IMR-90 (cell line): ENCODE measurements at regions not wholly inside any gene's neighbourhood (a gene's known extent, or its start where the extent isn't known, plus 50 kb on each side); places are given as distances from the start of the nearest gene placed in this dataset.
A peak's percentile ranks its signal among the peaks of the same experiment; 100 is the strongest.

ENCODE experiments used
- ATAC-seq: fragments of 200-7000 bp; cut with Tn5 transposase; 2 replicates; pipeline ENCODE4 v1.9.1; 2020; ENCODE audit warnings: low read depth, mild to moderate bottlenecking, moderate library complexity
- BruUV-seq: library from RNA; stranded (reverse); fragments of 400-500 nt; replicated peaks from 2 replicates; lab custom pipeline; 2021; lab: Mats Ljungman, UMichigan
- CTCF ChIA-PET: fragments of 300-600 bp; formaldehyde crosslinking; extraction: SDS; loops from one replicate; lab custom pipeline; 2021; ENCODE audit warnings: antibody characterized with exemption; lab: Yijun Ruan, JAX
- POLR2A ChIA-PET: fragments of 300-600 bp; sonication (Branson Sonifier 250); formaldehyde crosslinking; loops from one replicate; lab custom pipeline; 2022; ENCODE audit warnings: antibody characterized with exemption; ENCODE audit not compliant: unreplicated experiment; lab: Charles Lee
- DNase-seq: peaks from one replicate; pipeline ENCODE4 v3.0.0; 2013
- H2AFZ ChIP-seq: replicated peaks from 2 replicates; pipeline ENCODE3; 2013; ENCODE audit warnings: low read length, mild to moderate bottlenecking; ENCODE audit not compliant: poor library complexity
- H2AK5ac ChIP-seq: 2 replicates; pipeline ENCODE4 v1.6.1; 2013; ENCODE audit warnings: low read depth, low read length, inconsistent platforms
- H2AK9ac ChIP-seq: replicated peaks from 2 replicates; pipeline ENCODE3; 2013; ENCODE audit warnings: mild to moderate bottlenecking, low read depth, low read length, moderate library complexity; ENCODE audit not compliant: poor library complexity
- H2BK120ac ChIP-seq: 2 replicates; pipeline ENCODE4 v1.6.1; 2013; ENCODE audit warnings: low read depth, low read length, inconsistent platforms
- H2BK15ac ChIP-seq: 3 replicates; pipeline ENCODE4 v1.6.1; 2013; ENCODE audit warnings: low read depth, low read length, inconsistent platforms
- H2BK20ac ChIP-seq: 2 replicates; pipeline ENCODE4 v1.6.1; 2013; ENCODE audit warnings: low read depth, mild to moderate bottlenecking, inconsistent platforms, low read length, moderate library complexity
- H2BK5ac ChIP-seq: 2 replicates; pipeline ENCODE4 v1.6.1; 2013; ENCODE audit warnings: mild to moderate bottlenecking, low read depth, low read length, inconsistent platforms; ENCODE audit not compliant: poor library complexity, severe bottlenecking
- H3K14ac ChIP-seq: replicated peaks from 2 replicates; pipeline ENCODE4 v1.6.1; 2013; ENCODE audit warnings: low read depth, low read length, inconsistent platforms
- H3K18ac ChIP-seq: 2 replicates; pipeline ENCODE4 v1.6.1; 2013; ENCODE audit warnings: low read depth, low read length, control low read depth
- H3K23ac ChIP-seq: 2 replicates; pipeline ENCODE4 v1.6.1; 2013; ENCODE audit warnings: low read depth, low read length, inconsistent platforms
- H3K27ac ChIP-seq: 2 replicates; pipeline ENCODE4 v1.5.1; 2013; ENCODE audit warnings: mild to moderate bottlenecking, control low read depth, low read length; ENCODE audit not compliant: insufficient read depth
- H3K27me3 ChIP-seq: 2 replicates; pipeline ENCODE4 v1.6.1; 2013; ENCODE audit warnings: low read length; ENCODE audit not compliant: control insufficient read depth, insufficient read depth
- H3K36me3 ChIP-seq: 2 replicates; pipeline ENCODE4 v1.6.1; 2013; ENCODE audit warnings: low read length, mixed read lengths; ENCODE audit not compliant: control insufficient read depth, insufficient read depth
- H3K4ac ChIP-seq: 2 replicates; pipeline ENCODE4 v1.6.1; 2013; ENCODE audit warnings: low read depth, low read length, inconsistent platforms
- H3K4me1 ChIP-seq: 2 replicates; pipeline ENCODE4 v1.6.1; 2013; ENCODE audit warnings: low read length, mixed read lengths; ENCODE audit not compliant: control insufficient read depth, insufficient read depth
- H3K4me2 ChIP-seq: 2 replicates; pipeline ENCODE4 v1.6.1; 2013; ENCODE audit warnings: low read depth, mild to moderate bottlenecking, control low read depth, low read length, moderate library complexity
- H3K4me3 ChIP-seq: 2 replicates; pipeline ENCODE4 v1.5.1; 2013; ENCODE audit warnings: low read depth, mild to moderate bottlenecking, control low read depth, low read length, moderate library complexity; ENCODE audit not compliant: insufficient read depth
- H3K56ac ChIP-seq: 2 replicates; pipeline ENCODE4 v1.6.1; 2013; ENCODE audit warnings: low read length, inconsistent platforms; ENCODE audit not compliant: insufficient read depth; ENCODE audit errors: extremely low read depth
- H3K79me1 ChIP-seq, 2 experiments: 2 replicates each; pipeline ENCODE4 v1.6.1; 2013; ENCODE audit warnings: low read length in 2 of 2, inconsistent platforms in 1 of 2, low read depth in 1 of 2
- H3K9ac ChIP-seq: 2 replicates; pipeline ENCODE4 v1.6.1; 2013; ENCODE audit warnings: low read depth, low read length, control low read depth
- H3K9me1 ChIP-seq: 2 replicates; pipeline ENCODE4 v1.6.1; 2013; ENCODE audit warnings: low read length, inconsistent platforms; ENCODE audit not compliant: insufficient read depth
- H3K9me3 ChIP-seq: 2 replicates; pipeline ENCODE4 v1.6.1; 2013; ENCODE audit warnings: low read length; ENCODE audit not compliant: control insufficient read depth, insufficient read depth
- H4K20me1 ChIP-seq: 2 replicates; pipeline ENCODE4 v1.6.1; 2013; ENCODE audit warnings: low read length, inconsistent platforms; ENCODE audit not compliant: insufficient read depth
- H4K5ac ChIP-seq: 2 replicates; pipeline ENCODE4 v1.6.1; 2013; ENCODE audit warnings: mild to moderate bottlenecking, low read depth, low read length, control low read depth
- H4K8ac ChIP-seq, 2 experiments: 2 replicates each; pipeline ENCODE4 v1.6.1; 2013; ENCODE audit warnings: low read depth in 2 of 2, low read length in 2 of 2, control low read depth in 1 of 2, inconsistent platforms in 1 of 2
- H4K91ac ChIP-seq: 2 replicates; pipeline ENCODE4 v1.6.1; 2013; ENCODE audit warnings: low read depth, low read length, inconsistent platforms; ENCODE audit not compliant: insufficient read depth
- BHLHE40 ChIP-seq: fragments of 150-350 bp; IDR thresholded peaks from 2 replicates; pipeline ENCODE4 v1.6.1; 2016; ENCODE audit warnings: mild to moderate bottlenecking, low read depth, low read length
- CEBPB ChIP-seq: IDR thresholded peaks from 2 replicates; pipeline ENCODE4 v1.6.1; 2012; ENCODE audit warnings: low read depth, low read length, improper control_type of control experiment
- CHD1 ChIP-seq: IDR thresholded peaks from 2 replicates; pipeline ENCODE4 v1.6.1; 2012; ENCODE audit warnings: low read depth, low read length, improper control_type of control experiment
- CTCF ChIP-seq: conservative IDR thresholded peaks from 2 replicates; pipeline ENCODE4 v1.5.1; 2012; ENCODE audit warnings: mild to moderate bottlenecking, low read depth, low read length, improper control_type of control experiment
- ELK1 ChIP-seq: fragments of 150-350 bp; IDR thresholded peaks from 2 replicates; pipeline ENCODE4 v1.6.1; 2016; ENCODE audit warnings: low read depth, mild to moderate bottlenecking, low read length, moderate library complexity, borderline replicate concordance
- FOS ChIP-seq: fragments of 150-350 bp; IDR thresholded peaks from 2 replicates; pipeline ENCODE4 v1.6.1; 2016; ENCODE audit warnings: low read depth, low read length
- NFE2L2 ChIP-seq: fragments of 150-350 bp; IDR thresholded peaks from 2 replicates; pipeline ENCODE4 v1.6.1; 2016; ENCODE audit warnings: low read depth, mild to moderate bottlenecking, low read length
- POLR2A ChIP-seq: IDR thresholded peaks from 2 replicates; pipeline ENCODE4 v1.6.1; 2012; ENCODE audit warnings: mild to moderate bottlenecking, low read depth, low read length
- RAD21 ChIP-seq: IDR thresholded peaks from 2 replicates; pipeline ENCODE4 v1.6.1; 2012; ENCODE audit warnings: low read length, improper control_type of control experiment
- SMC3 ChIP-seq: fragments of 150-350 bp; IDR thresholded peaks from 2 replicates; pipeline ENCODE4 v1.6.1; 2016; ENCODE audit warnings: low read depth, mild to moderate bottlenecking, antibody characterized with exemption, low read length, moderate library complexity
- USF2 ChIP-seq: fragments of 150-350 bp; IDR thresholded peaks from 2 replicates; pipeline ENCODE4 v1.6.1; 2017; ENCODE audit warnings: mild to moderate bottlenecking, antibody characterized with exemption, low read length, low read depth
- WGBS, 2 experiments: methylation state at CpG; one replicate each; pipeline versions ENCODE4 v1.1.5 to v1.1.7; 2013; ENCODE audit warnings: missing lambda C conversion rate in 2 of 2; ENCODE audit not compliant: insufficient read length in 1 of 2; ENCODE audit errors: extremely low coverage in 2 of 2; 5-methylcytosine and 5-hydroxymethylcytosine counted together
- dilution Hi-C: fragments of 300-500 bp; cut with HindIII; formaldehyde crosslinking; loops from one replicate; pipeline ENCODE4 v1.14.3; 2018; ENCODE audit warnings: low sequenced_read_pairs; ENCODE audit not compliant: unreplicated experiment
- in situ Hi-C: fragments of 300-500 bp; cut with MboI; formaldehyde crosslinking; loops from 3 replicates; pipeline ENCODE4 v1.14.3; 2019; ENCODE audit warnings: low sequenced_read_pairs, inconsistent platforms, mixed read lengths
- intact Hi-C: fragments of 100-400 bp; cut with micrococcal nuclease; formaldehyde crosslinking; loops from 2 replicates; pipeline ENCODE4 v1.10.0; 2022

GRCh38 chr3:156761007-156761406 is 65.1 kb upstream of the LEKR1 start:
- ATAC-seq, result no peak

More at GRCh38 chr3:156761007-156761406, 65.1 kb upstream of the LEKR1 start:
- no peak overlapping the region for H3K4me3 ChIP-seq
- no peak overlapping the region for H2AFZ ChIP-seq
- H3K9ac ChIP-seq, result no peak overlapping the region
- H2AK9ac ChIP-seq, result no peak overlapping the region
- H3K4me2 ChIP-seq, result no peak overlapping the region
- peak overlapping the region; percentile 6; the same call in 1 of the 2 replicates for H2BK120ac ChIP-seq
- H2AK5ac ChIP-seq, result peak overlapping the region; percentile 36; the same call in 1 of the 2 replicates
- peaks cover 6% of the 10 kb centered on the region for H3K4me1 ChIP-seq
- TF ChIP-seq POLR2A (no peak), BHLHE40 (no peak), CEBPB (no peak), CHD1 (no peak), NFE2L2 (no peak), ELK1 (no peak), SMC3 (no peak), USF2 (no peak), CTCF (no peak), RAD21 (no peak), FOS (no peak)
- H3K4ac ChIP-seq, result 0 out of 2 replicates have a peak overlapping the region, but pooled peaks have one; percentile 1
- ChIA-PET CTCF (interaction anchor here (0.5 to 2.8 kb wide), 3 partner anchors 10 to 42 kb away, joined by 3 to 10 read pairs (median 3); no protein-coding TSS in a partner anchor), POLR2A (no interaction called here)
- H3K14ac ChIP-seq, result no peak overlapping the region; the same call in 1 of the 2 replicates
- H4K8ac ChIP-seq, result peak overlapping the region in 1 of 2 experiments; percentile 35; a peak in 1 of 4 replicates
- no TSS peak for BruUV-seq
- H4K5ac ChIP-seq, result no peak overlapping the region
- no peak overlapping the region; the same call in 1 of the 2 replicates for H3K56ac ChIP-seq
- DNase-seq, result no peak
- H2BK5ac ChIP-seq, result no peak overlapping the region
- dilution Hi-C loops (no loop called here), in situ Hi-C loops (no loop called here), intact Hi-C loops (no loop called here)
- H3K36me3 ChIP-seq, result no peaks in the 10 kb centered on the region
- no peaks in the 10 kb centered on the region for H4K20me1 ChIP-seq
- H3K23ac ChIP-seq, result no peak overlapping the region
- no peaks in the 10 kb centered on the region for H3K79me1 ChIP-seq
- WGBS, 2 experiments, result no CpG with 5 or more reads among the region's 2 CpGs
- no peaks in the 10 kb centered on the region for H3K9me3 ChIP-seq
- H3K18ac ChIP-seq, result peak overlapping the region; percentile 42; the same call in 1 of the 2 replicates
- no peak overlapping the region for H3K27ac ChIP-seq
- H4K91ac ChIP-seq, result no peak overlapping the region
- peaks cover 7% of the 10 kb centered on the region; the same call in 1 of the 2 replicates for H3K9me1 ChIP-seq
- no peaks in the 10 kb centered on the region for H3K27me3 ChIP-seq
- peak overlapping the region; percentile 2; the same call in 1 of the 2 replicates for H2BK20ac ChIP-seq
- H2BK15ac ChIP-seq, result no peak overlapping the region
